ENCODE measurements at regions not wholly inside any gene's neighbourhood (a gene's known extent, or its start where the extent isn't known, plus 50 kb on each side); places are given as distances from the start of the nearest gene placed in this dataset.

DNA sequence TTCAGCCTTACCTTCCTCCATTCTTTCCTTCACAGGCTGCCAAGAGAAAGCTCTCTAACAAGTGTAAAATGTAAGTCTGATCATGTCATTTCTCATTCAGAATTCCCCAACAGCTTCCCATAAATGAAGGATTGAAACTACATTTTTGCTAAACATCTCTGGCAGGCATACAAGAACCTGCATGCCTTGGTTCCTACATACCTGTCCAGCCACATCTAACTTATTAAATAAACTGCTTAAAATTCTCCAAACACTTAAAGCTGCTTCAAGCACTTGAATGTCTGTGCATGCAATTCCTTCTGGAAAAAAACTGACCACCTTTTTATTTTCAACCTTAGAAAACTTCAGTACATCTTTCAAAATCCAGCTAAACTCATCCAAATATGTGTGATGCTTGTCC, 84.4 kb upstream of the DCN start:
- ChIA-PET CTCF (no interaction called here), POLR2A (no interaction called here)

DNA sequence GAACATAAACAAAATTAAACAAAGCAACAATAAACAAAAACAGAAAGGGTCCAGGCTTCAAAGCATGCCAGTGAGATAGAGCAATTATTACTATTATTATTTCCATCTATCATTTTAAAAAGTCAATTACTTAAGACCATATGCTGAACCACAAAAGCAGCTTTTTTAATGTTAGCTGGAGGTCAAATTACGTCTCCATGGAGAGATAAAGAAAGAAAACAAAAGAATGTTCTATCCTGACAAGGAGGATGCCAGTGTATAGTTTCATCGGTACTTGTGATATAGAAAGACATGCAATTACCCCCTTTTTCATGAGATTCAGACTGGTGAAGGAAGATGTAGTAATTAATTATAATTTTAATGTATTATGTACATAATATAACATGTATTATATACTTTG, 81.6 kb upstream of the DCN start:
- Histone ChIP-seq H3K4me3 (ENCODE audit: control extremely low read depth in 1 of 5, extremely low read depth in 1 of 5, insufficient read depth in 1 of 5, low read depth in 2 of 5, low read length in 4 of 5) (no peak overlapping the region), H3K9me3 (ENCODE audit: control extremely low read depth in 1 of 3, control insufficient read depth in 2 of 3, insufficient read depth in 1 of 3, low read length in 2 of 3) (no peaks in the 10 kb centered on the region), H3K9ac (ENCODE audit: low read length) (no peak overlapping the region), H3K4me1 (ENCODE audit: control insufficient read depth in 2 of 2, insufficient read depth in 2 of 2, low read length in 2 of 2) (no peaks in the 10 kb centered on the region), H3K79me2 (ENCODE audit: control insufficient read depth, insufficient read depth, low read length) (no peaks in the 10 kb centered on the region), H2AFZ (ENCODE audit: insufficient read depth, low read depth, low read length, poor library complexity, severe bottlenecking) (no peak overlapping the region), H3K27ac (ENCODE audit: low read length in 2 of 2) (no peak overlapping the region), H4K20me1 (ENCODE audit: control insufficient read depth, insufficient read depth, low read length, poor library complexity, severe bottlenecking) (no peaks in the 10 kb centered on the region), H3K27me3 (replicated peaks in 1 of 4; ENCODE audit: control extremely low read depth in 1 of 4, control insufficient read depth in 3 of 4, insufficient read depth in 4 of 4, low read length in 3 of 4) (peaks cover 0 to 3% (median 0%) of the 10 kb centered on the region in 4 experiments), H3K36me3 (replicated peaks in 1 of 2; ENCODE audit: control extremely low read depth in 1 of 2, control insufficient read depth in 1 of 2, extremely low read depth in 1 of 2, insufficient read depth in 2 of 2, low read length in 1 of 2) (no peaks in the 10 kb centered on the region), H3K4me2 (replicated peaks; ENCODE audit: low read depth, low read length, poor library complexity, severe bottlenecking) (no peak overlapping the region)
- TF ChIP-seq, protein P1, sequence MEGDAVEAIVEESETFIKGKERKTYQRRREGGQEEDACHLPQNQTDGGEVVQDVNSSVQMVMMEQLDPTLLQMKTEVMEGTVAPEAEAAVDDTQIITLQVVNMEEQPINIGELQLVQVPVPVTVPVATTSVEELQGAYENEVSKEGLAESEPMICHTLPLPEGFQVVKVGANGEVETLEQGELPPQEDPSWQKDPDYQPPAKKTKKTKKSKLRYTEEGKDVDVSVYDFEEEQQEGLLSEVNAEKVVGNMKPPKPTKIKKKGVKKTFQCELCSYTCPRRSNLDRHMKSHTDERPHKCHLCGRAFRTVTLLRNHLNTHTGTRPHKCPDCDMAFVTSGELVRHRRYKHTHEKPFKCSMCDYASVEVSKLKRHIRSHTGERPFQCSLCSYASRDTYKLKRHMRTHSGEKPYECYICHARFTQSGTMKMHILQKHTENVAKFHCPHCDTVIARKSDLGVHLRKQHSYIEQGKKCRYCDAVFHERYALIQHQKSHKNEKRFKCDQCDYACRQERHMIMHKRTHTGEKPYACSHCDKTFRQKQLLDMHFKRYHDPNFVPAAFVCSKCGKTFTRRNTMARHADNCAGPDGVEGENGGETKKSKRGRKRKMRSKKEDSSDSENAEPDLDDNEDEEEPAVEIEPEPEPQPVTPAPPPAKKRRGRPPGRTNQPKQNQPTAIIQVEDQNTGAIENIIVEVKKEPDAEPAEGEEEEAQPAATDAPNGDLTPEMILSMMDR (IDR thresholded peaks at IDR 0.05) = no peak
- no peak for TF ChIP-seq EZH2 (IDR thresholded peaks at IDR 0.05; ENCODE audit: borderline replicate concordance, insufficient read depth, low read depth, low read length, poor library complexity, severe bottlenecking)
- Mint-ChIP-seq H3K4me1 (no peaks in the 10 kb centered on the region), H3K4me3 (no peak overlapping the region), H3K9me3 (ENCODE audit: insufficient read depth) (peaks cover 3% of the 10 kb centered on the region), H3K27ac (no peak overlapping the region), H3K27me3 (no peaks in the 10 kb centered on the region)
- intact Hi-C loops (cut with micrococcal nuclease) = no loop called here
- POLR2A ChIA-PET = no interaction called here
- ATAC-seq (ENCODE audit: low read depth) (no peak), DNase-seq (no peak)
- CTCF ChIA-PET = no interaction called here
- no CpG with 5 or more reads among the region's 2 CpGs for WGBS (ENCODE audit: insufficient coverage)

More for the DNA sequence above, 84.4 kb upstream of the DCN start:
- intact Hi-C loops (cut with micrococcal nuclease) = no loop called here
- Histone ChIP-seq H3K9ac (ENCODE audit: low read length) (no peak overlapping the region), H4K20me1 (ENCODE audit: control insufficient read depth, insufficient read depth, low read length, poor library complexity, severe bottlenecking) (no peaks in the 10 kb centered on the region), H3K27me3 (replicated peaks in 1 of 4; ENCODE audit: control extremely low read depth in 1 of 4, control insufficient read depth in 3 of 4, insufficient read depth in 4 of 4, low read length in 3 of 4) (peaks cover 0 to 3% (median 0%) of the 10 kb centered on the region in 4 experiments), H3K4me1 (ENCODE audit: control insufficient read depth in 2 of 2, insufficient read depth in 2 of 2, low read length in 2 of 2) (no peaks in the 10 kb centered on the region), H3K79me2 (ENCODE audit: control insufficient read depth, insufficient read depth, low read length) (no peaks in the 10 kb centered on the region), H3K36me3 (replicated peaks in 1 of 2; ENCODE audit: control extremely low read depth in 1 of 2, control insufficient read depth in 1 of 2, extremely low read depth in 1 of 2, insufficient read depth in 2 of 2, low read length in 1 of 2) (no peaks in the 10 kb centered on the region), H3K27ac (ENCODE audit: low read length in 2 of 2) (no peak overlapping the region), H3K4me3 (ENCODE audit: control extremely low read depth in 1 of 5, extremely low read depth in 1 of 5, insufficient read depth in 1 of 5, low read depth in 2 of 5, low read length in 4 of 5) (no peak overlapping the region), H3K4me2 (replicated peaks; ENCODE audit: low read depth, low read length, poor library complexity, severe bottlenecking) (no peak overlapping the region), H3K9me3 (ENCODE audit: control extremely low read depth in 1 of 3, control insufficient read depth in 2 of 3, insufficient read depth in 1 of 3, low read length in 2 of 3) (no peaks in the 10 kb centered on the region), H2AFZ (ENCODE audit: insufficient read depth, low read depth, low read length, poor library complexity, severe bottlenecking) (no peak overlapping the region)
- no peaks in the 10 kb centered on the region for H3K4me1 Mint-ChIP-seq
- ATAC-seq (ENCODE audit: low read depth) (no peak), DNase-seq (no peak)
- H3K4me3 Mint-ChIP-seq = no peak overlapping the region
- H3K27me3 Mint-ChIP-seq = peaks cover 9% of the 10 kb centered on the region
- no peak overlapping the region for H3K27ac Mint-ChIP-seq
- H3K9me3 Mint-ChIP-seq (ENCODE audit: insufficient read depth) = no peaks in the 10 kb centered on the region
- TF ChIP-seq EZH2 (IDR thresholded peaks at IDR 0.05; ENCODE audit: borderline replicate concordance, insufficient read depth, low read depth, low read length, poor library complexity, severe bottlenecking) = no peak
- TF ChIP-seq, protein P1 (IDR thresholded peaks at IDR 0.05) = no peak
